ENCODE measurements at regions not wholly inside any gene's neighbourhood (a gene's known extent, or its start where the extent isn't known, plus 50 kb on each side); places are given as distances from the start of the nearest gene placed in this dataset.

DNA sequence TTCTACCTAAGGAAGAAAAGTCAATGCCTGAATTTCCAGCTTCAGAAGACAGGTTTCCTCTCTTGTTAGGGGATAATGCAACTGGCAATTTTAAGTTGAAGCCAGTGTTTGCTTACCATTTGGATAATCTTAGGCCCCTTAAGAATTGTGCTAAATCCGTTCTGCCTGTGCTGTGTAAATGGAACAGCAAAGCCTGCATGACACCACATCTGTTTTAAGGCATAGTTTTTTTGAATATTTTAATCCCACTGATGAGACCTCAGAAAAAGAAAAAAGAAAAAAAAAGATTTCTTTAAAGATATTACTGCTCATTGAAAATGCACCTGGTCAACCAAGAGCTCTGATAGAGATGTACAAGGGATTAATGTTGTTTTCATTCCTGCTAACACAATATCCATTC, 419.2 kb downstream of the SLITRK6 start:
- FAIRE-seq: no peak
- intact Hi-C loops (cut with micrococcal nuclease; ENCODE audit: unreplicated experiment): no loop called here
- no peak for TF ChIP-seq SPI1 (IDR thresholded peaks at IDR 0.05; ENCODE audit: borderline replicate concordance, insufficient read depth, low read depth, low read length)
- no peak for TF ChIP-seq HDAC6 (IDR thresholded peaks at IDR 0.05; ENCODE audit: unreplicated experiment)
- TF ChIP-seq GATAD2B (conservative IDR thresholded peaks at IDR 0.05; ENCODE audit: low read depth): no peak
- TF ChIP-seq CHD4 (IDR thresholded peaks at IDR 0.05): no peak
- TF ChIP-seq TCF3 (IDR thresholded peaks at IDR 0.05; ENCODE audit: borderline replicate concordance, insufficient read depth, low read depth, low read length): no peak
- TF ChIP-seq, protein P1, sequence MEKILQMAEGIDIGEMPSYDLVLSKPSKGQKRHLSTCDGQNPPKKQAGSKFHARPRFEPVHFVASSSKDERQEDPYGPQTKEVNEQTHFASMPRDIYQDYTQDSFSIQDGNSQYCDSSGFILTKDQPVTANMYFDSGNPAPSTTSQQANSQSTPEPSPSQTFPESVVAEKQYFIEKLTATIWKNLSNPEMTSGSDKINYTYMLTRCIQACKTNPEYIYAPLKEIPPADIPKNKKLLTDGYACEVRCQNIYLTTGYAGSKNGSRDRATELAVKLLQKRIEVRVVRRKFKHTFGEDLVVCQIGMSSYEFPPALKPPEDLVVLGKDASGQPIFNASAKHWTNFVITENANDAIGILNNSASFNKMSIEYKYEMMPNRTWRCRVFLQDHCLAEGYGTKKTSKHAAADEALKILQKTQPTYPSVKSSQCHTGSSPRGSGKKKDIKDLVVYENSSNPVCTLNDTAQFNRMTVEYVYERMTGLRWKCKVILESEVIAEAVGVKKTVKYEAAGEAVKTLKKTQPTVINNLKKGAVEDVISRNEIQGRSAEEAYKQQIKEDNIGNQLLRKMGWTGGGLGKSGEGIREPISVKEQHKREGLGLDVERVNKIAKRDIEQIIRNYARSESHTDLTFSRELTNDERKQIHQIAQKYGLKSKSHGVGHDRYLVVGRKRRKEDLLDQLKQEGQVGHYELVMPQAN (conservative IDR thresholded peaks at IDR 0.05): no peak
- TF ChIP-seq, protein P2, sequence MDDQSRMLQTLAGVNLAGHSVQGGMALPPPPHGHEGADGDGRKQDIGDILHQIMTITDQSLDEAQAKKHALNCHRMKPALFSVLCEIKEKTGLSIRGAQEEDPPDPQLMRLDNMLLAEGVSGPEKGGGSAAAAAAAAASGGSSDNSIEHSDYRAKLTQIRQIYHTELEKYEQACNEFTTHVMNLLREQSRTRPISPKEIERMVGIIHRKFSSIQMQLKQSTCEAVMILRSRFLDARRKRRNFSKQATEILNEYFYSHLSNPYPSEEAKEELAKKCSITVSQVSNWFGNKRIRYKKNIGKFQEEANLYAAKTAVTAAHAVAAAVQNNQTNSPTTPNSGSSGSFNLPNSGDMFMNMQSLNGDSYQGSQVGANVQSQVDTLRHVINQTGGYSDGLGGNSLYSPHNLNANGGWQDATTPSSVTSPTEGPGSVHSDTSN (IDR thresholded peaks at IDR 0.05; ENCODE audit: insufficient replicate concordance, low read depth, low read length): no peak
- TF ChIP-seq ZNF384 (IDR thresholded peaks at IDR 0.05; ENCODE audit: borderline replicate concordance, low read depth, low read length): no peak
- TF ChIP-seq MTA3 (IDR thresholded peaks at IDR 0.05; ENCODE audit: borderline replicate concordance, low read length): no peak
- TF ChIP-seq ZBED1 (IDR thresholded peaks at IDR 0.05; ENCODE audit: borderline replicate concordance): no peak
- no peak for TF ChIP-seq RCOR1 (conservative IDR thresholded peaks at IDR 0.05; ENCODE audit: low read depth, low read length)
- no peak for TF ChIP-seq MAX (IDR thresholded peaks at IDR 0.05; ENCODE audit: low read depth, low read length)
- no peak for TF ChIP-seq TBL1XR1 (IDR thresholded peaks at IDR 0.05; ENCODE audit: low read depth, low read length)
- TF ChIP-seq USF2 (IDR thresholded peaks at IDR 0.05; ENCODE audit: borderline replicate concordance, low read depth, low read length): no peak
- no peak for TF ChIP-seq EP300 (IDR thresholded peaks at IDR 0.05; ENCODE audit: borderline replicate concordance in 1 of 2, control insufficient read depth in 1 of 2, low read depth in 2 of 2, low read length in 2 of 2)
- TF ChIP-seq HSF1 (IDR thresholded peaks at IDR 0.05; ENCODE audit: low read depth, low read length): no peak
- no peak for TF ChIP-seq ZBTB33 (IDR thresholded peaks at IDR 0.05)

More for the DNA sequence above, 419.2 kb downstream of the SLITRK6 start:
- Histone ChIP-seq H3K36me3 (ENCODE audit: control insufficient read depth in 2 of 2, insufficient read depth in 2 of 2, low read length in 1 of 2) (no peaks in the 10 kb centered on the region), H3K9ac (ENCODE audit: control insufficient read depth, insufficient read depth, low read length) (no peak overlapping the region), H3K27ac (ENCODE audit: control insufficient read depth, insufficient read depth) (no peak overlapping the region), H3K79me2 (ENCODE audit: control insufficient read depth, insufficient read depth, low read length) (no peaks in the 10 kb centered on the region), H3K4me3 (no peak overlapping the region), H3K4me1 (ENCODE audit: control insufficient read depth, insufficient read depth, low read length) (no peaks in the 10 kb centered on the region), H3K4me2 (ENCODE audit: control insufficient read depth, insufficient read depth) (no peak overlapping the region), H3K27me3 (replicated peaks in 1 of 2; ENCODE audit: control insufficient read depth in 2 of 2, insufficient read depth in 2 of 2, low read length in 1 of 2) (no peaks in the 10 kb centered on the region), H4K20me1 (ENCODE audit: control insufficient read depth, insufficient read depth) (no peaks in the 10 kb centered on the region), H2AFZ (ENCODE audit: control insufficient read depth, low read depth, low read length) (no peak overlapping the region), H3K9me3 (replicated peaks; ENCODE audit: control insufficient read depth, insufficient read depth, low read length) (no peaks in the 10 kb centered on the region)
- ChIA-PET POLR2A (no interaction called here), SMC1A (ENCODE audit: uncharacterized antibody, unreplicated experiment) (interaction anchor here (1.1 to 2.4 kb wide), 3 partner anchors 11 to 104 kb away, joined by 3 to 6 read pairs (median 3); no protein-coding TSS in a partner anchor), CTCF (interaction anchor here (1.4 kb wide), 1 partner anchor 148 kb away, joined by 3 read pairs; no protein-coding TSS in a partner anchor), RAD21 (ENCODE audit: unreplicated experiment) (no interaction called here)
- no peak for DNase-seq (ENCODE audit: low read depth, low spot score)
- WGBS (ENCODE audit: insufficient coverage, insufficient replicate concordance, low lambda C conversion rate, missing lambda C conversion rate): 0% methylated on average over 1 of the region's 1 CpG
- in situ Hi-C loops (cut with MboI): no loop called here
- no TSS peak for BruUV-seq (replicated peaks)
- ATAC-seq: no peak
